ENCODE measurements at regions not wholly inside any gene's neighbourhood (a gene's known extent, or its start where the extent isn't known, plus 50 kb on each side); places are given as distances from the start of the nearest gene placed in this dataset.

DNA sequence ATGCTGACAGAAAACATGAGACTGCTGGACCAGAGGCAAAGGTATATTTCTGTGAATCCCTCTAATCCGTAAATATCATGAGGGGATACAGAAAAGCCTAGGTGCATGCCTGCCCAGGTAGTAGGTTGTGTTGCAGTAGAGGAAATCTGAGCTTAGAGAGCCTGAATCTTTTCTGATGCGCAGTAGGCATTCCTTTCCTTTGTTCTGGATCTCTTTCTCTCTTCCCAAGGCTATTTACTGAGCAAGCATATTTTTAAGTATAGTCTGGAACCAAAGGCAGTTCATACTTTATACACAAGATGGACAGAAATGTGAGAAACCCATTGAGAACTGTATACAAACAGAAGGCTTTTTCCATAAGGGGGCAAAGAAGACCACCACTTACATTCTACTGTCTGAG, 359.3 kb downstream of the TMEM161B start:
- in situ Hi-C loops (cut with HindIII; ENCODE audit: low pct_unique_long_range_greater_than_20kb, low sequenced_read_pairs) = no loop called here
- no peak for DNase-seq (ENCODE audit: low read depth)

GRCh38 chr5:87906962-87907361, 361.7 kb downstream of the TMEM161B start:
- no peak for DNase-seq (ENCODE audit: low read depth)
- in situ Hi-C loops (cut with HindIII; ENCODE audit: low pct_unique_long_range_greater_than_20kb, low sequenced_read_pairs) = no loop called here

DNA sequence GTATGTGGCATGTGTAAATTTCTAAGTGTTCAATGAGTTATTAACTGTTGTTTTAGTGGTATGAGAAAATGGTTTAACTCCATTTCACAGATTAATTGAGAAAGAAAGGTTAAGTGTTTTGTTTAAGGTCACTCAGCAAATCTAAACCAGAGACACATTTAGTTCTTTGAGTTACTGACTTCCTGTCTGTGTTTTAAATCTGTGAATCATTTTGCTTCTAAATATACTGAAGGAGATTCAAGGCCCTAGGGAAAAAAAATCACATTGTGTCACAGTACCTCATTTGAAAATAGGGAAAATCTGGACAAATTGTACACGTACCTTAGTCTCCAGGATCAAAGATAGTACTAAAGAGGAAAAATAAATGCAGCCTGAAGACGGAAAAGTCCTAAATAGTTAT, 368.2 kb downstream of the TMEM161B start:
- in situ Hi-C loops (cut with HindIII; ENCODE audit: low pct_unique_long_range_greater_than_20kb, low sequenced_read_pairs) = no loop called here
- no peak for DNase-seq (ENCODE audit: low read depth)

DNA sequence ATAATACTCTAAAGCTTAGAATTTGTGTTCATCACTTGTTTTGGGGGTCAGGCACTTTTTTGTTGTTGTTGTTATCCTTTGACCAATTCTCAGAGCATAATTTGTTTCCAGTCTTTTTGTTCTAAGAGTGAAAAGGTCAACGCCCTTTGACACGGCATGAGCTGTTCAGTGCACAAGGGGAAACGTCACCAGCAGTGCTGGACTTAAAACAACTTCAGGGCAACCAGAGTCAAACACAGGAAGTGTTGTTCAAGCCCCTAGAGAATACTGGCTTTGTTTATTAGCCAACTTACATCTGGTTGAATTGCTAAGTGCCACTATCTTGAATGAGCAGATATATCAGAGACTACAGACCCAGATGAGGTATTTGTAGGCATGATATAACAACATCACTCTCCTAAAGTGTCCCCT, 368.9 kb downstream of the TMEM161B start:
- in situ Hi-C loops (cut with HindIII; ENCODE audit: low pct_unique_long_range_greater_than_20kb, low sequenced_read_pairs) = no loop called here
- DNase-seq (ENCODE audit: low read depth) = no peak

GRCh38 chr5:87899208-87899661, 369.4 kb downstream of the TMEM161B start:
- no peak for DNase-seq (ENCODE audit: low read depth)
- in situ Hi-C loops (cut with HindIII; ENCODE audit: low pct_unique_long_range_greater_than_20kb, low sequenced_read_pairs) = no loop called here

DNA sequence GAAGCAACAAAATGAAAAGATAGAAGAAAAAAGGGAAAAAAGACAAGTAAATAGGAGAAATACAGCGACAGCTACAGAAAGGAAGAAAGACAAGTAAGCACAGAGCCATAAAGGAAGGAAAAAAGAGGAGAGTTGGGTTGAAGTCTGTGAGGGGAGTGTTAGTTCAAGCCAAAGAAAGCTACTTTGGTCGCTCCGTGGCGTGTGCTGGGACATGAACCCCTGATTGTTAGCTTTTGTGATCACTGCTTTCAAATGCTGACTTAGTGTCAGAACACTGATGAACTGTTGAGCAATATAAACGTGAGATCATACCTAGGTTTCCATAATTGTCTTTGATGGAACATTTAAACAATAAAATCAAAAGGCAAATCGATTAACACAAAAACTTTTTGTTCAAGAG, 370.1 kb downstream of the TMEM161B start:
- DNase-seq (ENCODE audit: low read depth) = no peak
- in situ Hi-C loops (cut with HindIII; ENCODE audit: low pct_unique_long_range_greater_than_20kb, low sequenced_read_pairs) = no loop called here

- in situ Hi-C loops (cut with HindIII; ENCODE audit: low pct_unique_long_range_greater_than_20kb, low sequenced_read_pairs) = no loop called here
- DNase-seq (ENCODE audit: low read depth) = no peak
Observed at GRCh38 chr5:87888139-87888538, 380.5 kb downstream of the TMEM161B start.

GRCh38 chr5:87887247-87887646, 381.4 kb downstream of the TMEM161B start:
- no peak for DNase-seq (ENCODE audit: low read depth)
- in situ Hi-C loops (cut with HindIII; ENCODE audit: low pct_unique_long_range_greater_than_20kb, low sequenced_read_pairs) = no loop called here

- in situ Hi-C loops (cut with HindIII; ENCODE audit: low pct_unique_long_range_greater_than_20kb, low sequenced_read_pairs) = no loop called here
Observed at GRCh38 chr5:87886164-87886563, 382.5 kb downstream of the TMEM161B start.

GRCh38 chr5:87885758-87886157, 382.9 kb downstream of the TMEM161B start:
- DNase-seq (ENCODE audit: low read depth) = no peak
- in situ Hi-C loops (cut with HindIII; ENCODE audit: low pct_unique_long_range_greater_than_20kb, low sequenced_read_pairs) = no loop called here

More at GRCh38 chr5:87886164-87886563, 382.5 kb downstream of the TMEM161B start:
- DNase-seq (ENCODE audit: low read depth) = no peak

- in situ Hi-C loops (cut with HindIII; ENCODE audit: low pct_unique_long_range_greater_than_20kb, low sequenced_read_pairs) = no loop called here
- DNase-seq (ENCODE audit: low read depth) = no peak
Observed at GRCh38 chr5:87877495-87877894, 391.1 kb downstream of the TMEM161B start.

DNA sequence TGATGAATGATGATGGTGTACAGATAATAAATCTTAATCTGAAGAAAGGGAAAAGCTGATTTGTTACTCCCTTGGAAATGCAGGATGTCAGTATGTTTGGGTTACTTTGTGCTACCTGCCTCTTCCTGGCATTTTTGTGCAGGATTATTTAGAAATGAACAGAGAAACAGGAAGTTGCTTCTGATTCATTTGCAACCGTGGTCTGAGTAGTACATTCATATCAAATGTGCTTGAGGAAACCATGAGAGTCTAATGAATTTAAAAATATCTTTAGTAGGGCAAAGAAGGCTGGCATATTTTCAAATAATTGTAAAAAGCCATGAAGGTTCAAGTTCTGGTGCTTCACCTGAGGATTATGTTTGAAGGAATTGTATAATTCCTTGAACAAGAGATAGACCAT, 391.6 kb downstream of the TMEM161B start:
- DNase-seq (ENCODE audit: low read depth) = no peak
- in situ Hi-C loops (cut with HindIII; ENCODE audit: low pct_unique_long_range_greater_than_20kb, low sequenced_read_pairs) = no loop called here

- DNase-seq (ENCODE audit: low read depth) = no peak
- in situ Hi-C loops (cut with HindIII; ENCODE audit: low pct_unique_long_range_greater_than_20kb, low sequenced_read_pairs) = no loop called here
Observed at GRCh38 chr5:87876616-87877015, 392.0 kb downstream of the TMEM161B start.

GRCh38 chr5:87872986-87873385, 395.7 kb downstream of the TMEM161B start:
- no peak for DNase-seq (ENCODE audit: low read depth)
- in situ Hi-C loops (cut with HindIII; ENCODE audit: low pct_unique_long_range_greater_than_20kb, low sequenced_read_pairs) = no loop called here

GRCh38 chr5:87868792-87869191, 399.9 kb downstream of the TMEM161B start:
- in situ Hi-C loops (cut with HindIII; ENCODE audit: low pct_unique_long_range_greater_than_20kb, low sequenced_read_pairs) = no loop called here
- no peak for DNase-seq (ENCODE audit: low read depth)

DNA sequence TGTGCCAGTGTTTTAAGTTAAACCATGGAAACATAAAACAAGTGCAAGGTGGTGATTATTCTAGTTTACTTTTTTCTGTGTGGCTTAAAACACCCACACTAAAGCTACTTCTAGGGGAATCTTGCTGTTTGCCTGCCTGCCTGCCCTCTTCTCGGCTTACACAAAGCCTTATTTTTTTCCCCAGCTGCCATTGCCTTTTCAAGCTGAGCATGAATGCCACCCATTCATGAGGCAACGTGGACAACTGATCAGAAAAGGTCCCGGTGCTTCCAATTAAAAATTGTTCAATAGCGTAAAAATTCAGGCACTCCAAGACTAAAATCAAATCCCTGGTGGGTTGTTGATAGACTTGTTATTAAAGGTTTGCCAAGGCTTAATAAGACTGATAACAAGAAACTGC, 401.4 kb downstream of the TMEM161B start:
- in situ Hi-C loops (cut with HindIII; ENCODE audit: low pct_unique_long_range_greater_than_20kb, low sequenced_read_pairs) = no loop called here

GRCh38 chr5:87853541-87853940, 415.1 kb downstream of the TMEM161B start:
- DNase-seq (ENCODE audit: low read depth) = peak; percentile 71
- in situ Hi-C loops (cut with HindIII; ENCODE audit: low pct_unique_long_range_greater_than_20kb, low sequenced_read_pairs) = no loop called here

More for the DNA sequence above, 401.4 kb downstream of the TMEM161B start:
- DNase-seq (ENCODE audit: low read depth) = no peak

DNA sequence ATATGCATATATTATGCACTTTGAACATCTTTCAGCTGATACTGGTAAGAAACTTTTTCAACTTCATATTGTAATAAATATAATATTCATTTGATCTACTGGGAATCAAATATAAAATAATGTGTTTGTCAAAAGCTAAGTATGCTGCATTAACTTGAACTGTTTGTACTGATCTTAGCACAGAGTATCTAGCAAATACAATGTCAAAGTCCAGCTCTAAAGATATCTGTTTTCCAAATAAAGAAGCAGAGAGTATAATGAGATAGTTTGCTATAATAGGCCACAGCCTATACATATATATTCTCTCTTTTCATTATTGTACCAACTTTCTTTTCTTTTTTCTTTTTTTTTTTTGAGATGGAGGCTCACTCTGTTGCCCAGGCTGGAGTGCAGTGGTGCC, 417.0 kb downstream of the TMEM161B start:
- DNase-seq (ENCODE audit: low read depth) = no peak
- in situ Hi-C loops (cut with HindIII; ENCODE audit: low pct_unique_long_range_greater_than_20kb, low sequenced_read_pairs) = no loop called here

DNA sequence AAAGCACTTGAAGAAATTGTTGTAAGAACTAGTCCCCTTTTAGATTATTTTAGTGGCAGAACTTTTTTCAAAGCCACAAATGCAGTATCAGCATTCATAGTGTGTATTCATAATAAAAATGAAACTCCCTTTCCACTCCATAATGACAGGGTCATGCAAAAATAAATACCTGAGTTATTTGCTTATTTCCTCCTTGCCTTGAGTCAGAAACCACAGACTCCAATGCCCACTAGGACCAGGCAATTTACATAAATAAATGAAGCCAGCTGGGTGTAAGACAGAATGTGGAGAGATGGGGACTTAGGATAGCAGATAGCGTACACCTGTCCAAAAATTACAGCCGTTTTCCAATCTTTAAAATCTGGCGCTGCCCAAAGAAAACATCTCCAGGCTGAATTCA, 417.8 kb downstream of the TMEM161B start:
- in situ Hi-C loops (cut with HindIII; ENCODE audit: low pct_unique_long_range_greater_than_20kb, low sequenced_read_pairs) = no loop called here
- DNase-seq (ENCODE audit: low read depth) = peak; percentile 19

- in situ Hi-C loops (cut with HindIII; ENCODE audit: low pct_unique_long_range_greater_than_20kb, low sequenced_read_pairs) = no loop called here
- no peak for DNase-seq (ENCODE audit: low read depth)
Observed at GRCh38 chr5:87845734-87846133, 422.9 kb downstream of the TMEM161B start.

GRCh38 chr5:87844866-87845265, 423.8 kb downstream of the TMEM161B start:
- DNase-seq (ENCODE audit: low read depth) = no peak
- in situ Hi-C loops (cut with HindIII; ENCODE audit: low pct_unique_long_range_greater_than_20kb, low sequenced_read_pairs) = no loop called here

All from Caki2 (cell line).